Left ventricle myocardium inferior (tissue), 1 donor: ENCODE measurements at regions not wholly inside any gene's neighbourhood (a gene's known extent, or its start where the extent isn't known, plus 50 kb on each side); places are given as distances from the start of the nearest gene placed in this dataset.

Experiments
- DNase-seq: peaks from one replicate; pipeline ENCODE4 v3.0.0-alpha.2; 2020
- H3K27ac ChIP-seq: fragments of 200-600 bp; replicated peaks from 2 replicates; pipeline ENCODE4 v1.8.0; 2021
- H3K27me3 ChIP-seq: fragments of 200-600 bp; 2 replicates; pipeline ENCODE4 v1.8.0; 2021; ENCODE audit warnings: low read depth
- H3K36me3 ChIP-seq: fragments of 200-600 bp; 2 replicates; pipeline ENCODE4 v1.8.0; 2021
- H3K4me1 ChIP-seq: fragments of 200-600 bp; 2 replicates; pipeline ENCODE4 v1.8.0; 2021
- H3K4me3 ChIP-seq: fragments of 200-600 bp; 2 replicates; pipeline ENCODE4 v1.8.0; 2021; ENCODE audit warnings: mild to moderate bottlenecking, moderate library complexity
- H3K9me3 ChIP-seq: fragments of 200-600 bp; replicated peaks from 2 replicates; pipeline ENCODE4 v1.8.0; 2021
- CTCF ChIP-seq: fragments of 200-600 bp; IDR thresholded peaks from 2 replicates; pipeline ENCODE4 v1.8.0; 2021; ENCODE audit warnings: antibody characterized with exemption, mild to moderate bottlenecking, borderline replicate concordance
- intact Hi-C: fragments of 100-400 bp; cut with micrococcal nuclease; formaldehyde crosslinking; loops from one replicate; pipeline ENCODE4 v1.11.0; 2022
- donor health status: DM: no; HTN: yes; CAD: no; lungs with severe emphysema.

- Histone ChIP-seq H3K4me1 (no peaks in the 10 kb centered on the region), H3K27ac (no peak overlapping the region), H3K36me3 (no peaks in the 10 kb centered on the region), H3K27me3 (no peaks in the 10 kb centered on the region), H3K9me3 (no peaks in the 10 kb centered on the region), H3K4me3 (no peak overlapping the region)
- intact Hi-C loops, result no loop called here
- DNase-seq, result no peak
- no peak for TF ChIP-seq CTCF
Observed at GRCh38 chr3:851098-851790, 241.6 kb upstream of the CNTN6 start.

GRCh38 chr3:852033-852432, 240.8 kb upstream of the CNTN6 start:
- Histone ChIP-seq H3K27ac (no peak overlapping the region), H3K9me3 (no peaks in the 10 kb centered on the region), H3K36me3 (no peaks in the 10 kb centered on the region), H3K27me3 (no peaks in the 10 kb centered on the region), H3K4me3 (no peak overlapping the region), H3K4me1 (no peaks in the 10 kb centered on the region)
- no peak for DNase-seq
- TF ChIP-seq CTCF, result no peak
- intact Hi-C loops, result no loop called here

GRCh38 chr3:853489-853888, 239.3 kb upstream of the CNTN6 start:
- TF ChIP-seq CTCF, result no peak
- intact Hi-C loops, result no loop called here
- Histone ChIP-seq H3K27ac (no peak overlapping the region), H3K9me3 (peaks cover 3% of the 10 kb centered on the region), H3K27me3 (no peaks in the 10 kb centered on the region), H3K4me1 (no peaks in the 10 kb centered on the region), H3K36me3 (no peaks in the 10 kb centered on the region), H3K4me3 (no peak overlapping the region)
- no peak for DNase-seq

- Histone ChIP-seq H3K4me1 (no peaks in the 10 kb centered on the region), H3K36me3 (no peaks in the 10 kb centered on the region), H3K27ac (no peak overlapping the region), H3K9me3 (peaks cover 24% of the 10 kb centered on the region), H3K27me3 (no peaks in the 10 kb centered on the region), H3K4me3 (no peak overlapping the region)
- intact Hi-C loops, result no loop called here
- DNase-seq, result no peak
- no peak for TF ChIP-seq CTCF
Observed at GRCh38 chr3:859135-859534, 233.7 kb upstream of the CNTN6 start.

- no peaks in the 10 kb centered on the region for H3K36me3 ChIP-seq
- no peak overlapping the region for H3K4me3 ChIP-seq
- H3K27ac ChIP-seq, result no peak overlapping the region
- no peaks in the 10 kb centered on the region for H3K4me1 ChIP-seq
- DNase-seq, result no peak
- intact Hi-C loops, result no loop called here
- no peaks in the 10 kb centered on the region for H3K27me3 ChIP-seq
- peaks cover 31% of the 10 kb centered on the region for H3K9me3 ChIP-seq
- no peak for TF ChIP-seq CTCF
Observed at GRCh38 chr3:861721-862120, 231.1 kb upstream of the CNTN6 start.

- no peaks in the 10 kb centered on the region for H3K36me3 ChIP-seq
- no peaks in the 10 kb centered on the region for H3K27me3 ChIP-seq
- TF ChIP-seq CTCF, result no peak
- H3K4me1 ChIP-seq, result no peaks in the 10 kb centered on the region
- DNase-seq, result no peak
- peaks cover 7% of the 10 kb centered on the region for H3K9me3 ChIP-seq
- intact Hi-C loops, result no loop called here
- no peak overlapping the region for H3K4me3 ChIP-seq
- H3K27ac ChIP-seq, result no peak overlapping the region
Observed at GRCh38 chr3:869269-869668, 223.6 kb upstream of the CNTN6 start.
